Breast epithelium (tissue), 3 donors: ENCODE measurements at regions not wholly inside any gene's neighbourhood (a gene's known extent, or its start where the extent isn't known, plus 50 kb on each side); places are given as distances from the start of the nearest gene placed in this dataset.

Experiments
- POLR2A ChIP-seq: fragments of 450-650 bp; IDR thresholded peaks from one replicate; pipeline ENCODE4 v1.6.1; 2016; ENCODE audit warnings: antibody characterized with exemption, mild to moderate bottlenecking, moderate library complexity
- POLR2AphosphoS5 ChIP-seq, 3 donors: sonication (generic); formaldehyde crosslinking; IDR thresholded peaks; one replicate each; pipeline ENCODE4 v1.6.1; 2017; ENCODE audit warnings: antibody characterized with exemption in 3 of 3
- TF ChIP-seq, protein P1 (sequence below), 3 donors: fragments of 450-650 bp; IDR thresholded peaks; one replicate each; pipeline ENCODE4 v1.5.1; 2016 to 2017; ENCODE audit warnings: antibody characterized with exemption in 3 of 3, mild to moderate bottlenecking in 3 of 3, moderate library complexity in 3 of 3

DNA sequence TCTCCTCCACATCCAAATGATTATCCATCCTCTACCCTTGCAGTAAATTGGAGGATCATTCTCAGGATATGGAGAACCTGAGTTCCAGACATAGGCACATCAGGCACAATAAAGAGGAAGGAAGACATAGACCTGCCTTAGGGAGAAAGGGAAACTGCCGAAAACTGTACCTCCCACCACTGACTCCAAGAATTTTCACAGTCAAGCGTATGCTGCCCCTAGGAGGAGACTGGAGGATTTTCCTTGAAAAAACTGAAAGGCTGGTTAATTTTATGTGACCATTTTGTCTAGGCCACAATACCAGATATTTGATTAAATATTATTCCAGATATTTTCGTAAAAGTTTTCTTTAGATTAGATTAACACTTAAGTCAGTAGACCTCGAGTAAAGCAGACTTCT is 638.5 kb upstream of the PKDCC start:
- TF ChIP-seq, protein P1, sequence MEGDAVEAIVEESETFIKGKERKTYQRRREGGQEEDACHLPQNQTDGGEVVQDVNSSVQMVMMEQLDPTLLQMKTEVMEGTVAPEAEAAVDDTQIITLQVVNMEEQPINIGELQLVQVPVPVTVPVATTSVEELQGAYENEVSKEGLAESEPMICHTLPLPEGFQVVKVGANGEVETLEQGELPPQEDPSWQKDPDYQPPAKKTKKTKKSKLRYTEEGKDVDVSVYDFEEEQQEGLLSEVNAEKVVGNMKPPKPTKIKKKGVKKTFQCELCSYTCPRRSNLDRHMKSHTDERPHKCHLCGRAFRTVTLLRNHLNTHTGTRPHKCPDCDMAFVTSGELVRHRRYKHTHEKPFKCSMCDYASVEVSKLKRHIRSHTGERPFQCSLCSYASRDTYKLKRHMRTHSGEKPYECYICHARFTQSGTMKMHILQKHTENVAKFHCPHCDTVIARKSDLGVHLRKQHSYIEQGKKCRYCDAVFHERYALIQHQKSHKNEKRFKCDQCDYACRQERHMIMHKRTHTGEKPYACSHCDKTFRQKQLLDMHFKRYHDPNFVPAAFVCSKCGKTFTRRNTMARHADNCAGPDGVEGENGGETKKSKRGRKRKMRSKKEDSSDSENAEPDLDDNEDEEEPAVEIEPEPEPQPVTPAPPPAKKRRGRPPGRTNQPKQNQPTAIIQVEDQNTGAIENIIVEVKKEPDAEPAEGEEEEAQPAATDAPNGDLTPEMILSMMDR (IDR thresholded peaks at IDR 0.05): no peak
- TF ChIP-seq POLR2AphosphoS5 (IDR thresholded peaks at IDR 0.05): no peak
- no peak for TF ChIP-seq POLR2A
